GM21723 (cell line): ENCODE measurements at regions not wholly inside any gene's neighbourhood (a gene's known extent, or its start where the extent isn't known, plus 50 kb on each side); places are given as distances from the start of the nearest gene placed in this dataset.
A peak's percentile ranks its signal among the peaks of the same experiment; 100 is the strongest.
"Not testable (repeated sequence)": the region's sequence is repeated elsewhere in the genome, so short reads cannot be mapped to it uniquely, and the experiment has no call there.

ENCODE experiments used
- ATAC-seq: cut with Tn5 transposase; IDR thresholded peaks from one replicate; pipeline ENCODE4 v1.9.1; 2021; ENCODE audit warnings: mild to moderate bottlenecking, moderate library complexity; ENCODE audit not compliant: unreplicated experiment

DNA sequence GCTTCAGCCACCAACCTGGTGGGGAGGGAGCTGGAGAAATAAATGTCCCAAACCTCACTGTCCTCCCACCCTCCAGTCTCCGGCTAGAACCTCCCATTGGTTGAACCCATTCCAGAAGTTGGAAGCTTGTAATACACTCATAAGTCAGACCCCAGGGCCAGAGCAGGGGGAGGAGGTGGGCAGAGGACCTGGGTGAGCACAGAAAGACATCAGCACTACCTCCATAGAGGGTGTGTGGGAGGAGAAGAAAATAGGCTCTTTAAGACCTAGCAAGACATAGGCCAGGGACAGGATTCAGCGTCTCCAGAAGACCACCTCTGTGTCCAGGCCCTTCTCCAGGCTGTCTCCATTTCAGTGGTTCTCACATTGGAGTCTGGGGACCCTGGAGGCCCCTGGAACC lies 73.3 kb upstream of the TOP1 start:
- no peak for ATAC-seq

DNA sequence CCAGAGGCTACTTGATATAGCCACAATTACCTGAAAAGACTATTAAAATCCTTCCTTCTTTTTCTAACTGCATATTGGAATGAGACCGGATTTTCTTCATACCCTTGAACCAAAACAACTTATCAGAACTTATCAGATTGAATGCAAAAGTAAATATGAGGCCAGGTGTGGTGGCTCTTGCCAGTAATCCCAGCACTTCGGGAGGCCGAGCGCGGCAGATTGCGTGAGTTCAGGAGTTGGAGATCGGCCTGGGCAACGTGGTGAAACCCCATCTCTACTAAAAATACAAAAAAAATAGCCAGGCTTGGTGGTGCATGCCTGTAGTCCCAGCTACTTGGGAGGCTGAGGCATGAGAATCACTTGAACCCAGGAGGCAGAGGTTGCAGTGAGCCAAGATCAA lies 72.8 kb upstream of the TOP1 start:
- ATAC-seq = not testable (repeated sequence)

DNA sequence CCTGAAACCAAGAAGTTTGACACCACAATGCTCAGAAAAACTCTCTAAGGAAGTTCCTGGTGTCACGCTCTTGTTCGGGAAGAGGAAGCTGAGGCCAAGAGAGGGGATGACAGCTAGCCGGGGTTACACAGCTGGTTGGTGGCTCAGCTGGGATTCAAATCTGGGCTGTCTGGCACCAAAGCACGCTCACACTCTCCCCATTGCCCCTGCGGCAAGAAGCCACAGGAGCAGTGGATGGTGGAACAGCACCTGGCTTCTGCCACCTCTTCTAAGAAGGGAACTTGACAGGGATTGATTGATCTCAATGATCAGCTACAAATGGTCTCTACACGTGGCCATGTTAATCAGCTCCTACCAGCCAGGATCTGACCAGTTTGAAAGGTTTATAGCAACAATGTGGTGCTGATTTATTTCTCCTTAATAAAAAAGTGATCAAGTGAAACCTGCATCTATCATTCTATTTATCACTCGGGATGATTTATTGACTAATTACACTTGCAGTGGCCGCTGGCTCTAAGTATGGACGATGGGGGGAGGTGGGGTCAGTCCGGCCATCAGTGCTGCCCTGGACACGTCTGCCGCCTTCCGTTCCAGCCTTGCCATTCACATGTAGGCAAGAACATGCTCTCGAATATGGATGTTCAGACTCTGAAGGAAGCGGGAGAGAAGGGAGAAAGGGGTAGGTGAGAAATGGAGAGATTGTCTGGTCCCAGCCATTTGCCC lies 71.9 kb upstream of the TOP1 start:
- ATAC-seq = no peak

DNA sequence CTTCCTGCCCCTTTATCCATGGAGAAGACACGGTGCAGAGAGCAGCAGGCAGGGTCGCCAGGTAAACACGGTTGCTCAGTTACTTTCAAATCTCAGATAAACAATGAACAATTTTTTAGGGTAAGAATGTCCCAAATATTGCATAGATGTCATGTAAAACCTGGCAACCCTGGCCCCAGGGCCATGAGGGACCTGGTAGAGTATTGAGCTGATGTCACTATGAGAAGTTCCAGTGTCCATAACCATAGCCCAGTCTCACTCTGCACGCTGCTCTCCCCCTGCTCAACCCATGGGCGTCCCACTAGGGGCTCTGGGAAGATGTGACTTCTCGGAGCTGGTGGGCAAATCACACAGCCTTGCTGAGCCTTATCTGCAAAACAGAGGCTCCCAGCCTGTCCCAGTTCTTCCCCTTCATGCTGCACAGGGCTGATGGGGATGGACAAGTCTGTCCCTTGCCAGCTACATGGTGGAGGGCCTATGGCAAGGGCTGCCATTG lies 71.3 kb upstream of the TOP1 start:
- no peak for ATAC-seq

DNA sequence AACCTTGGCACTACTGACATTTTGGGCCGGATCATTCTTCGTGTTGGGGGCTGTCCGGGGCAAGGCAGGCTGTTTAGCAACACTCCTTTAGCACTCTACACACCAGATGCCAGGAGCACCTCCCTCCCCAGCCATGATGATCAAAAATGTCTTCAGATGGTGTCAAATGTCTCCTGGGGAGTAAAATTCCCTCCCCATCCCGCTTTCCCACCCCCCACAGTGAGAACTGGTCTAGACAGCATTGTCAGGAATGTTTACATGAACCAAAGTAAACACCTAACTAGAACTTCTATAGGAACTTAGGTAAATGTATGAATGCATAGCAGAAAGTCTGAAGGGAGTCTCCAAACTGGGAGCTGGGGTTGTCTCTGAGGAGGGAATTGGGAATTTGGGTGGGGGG lies 70.0 kb upstream of the TOP1 start:
- ATAC-seq = no peak

DNA sequence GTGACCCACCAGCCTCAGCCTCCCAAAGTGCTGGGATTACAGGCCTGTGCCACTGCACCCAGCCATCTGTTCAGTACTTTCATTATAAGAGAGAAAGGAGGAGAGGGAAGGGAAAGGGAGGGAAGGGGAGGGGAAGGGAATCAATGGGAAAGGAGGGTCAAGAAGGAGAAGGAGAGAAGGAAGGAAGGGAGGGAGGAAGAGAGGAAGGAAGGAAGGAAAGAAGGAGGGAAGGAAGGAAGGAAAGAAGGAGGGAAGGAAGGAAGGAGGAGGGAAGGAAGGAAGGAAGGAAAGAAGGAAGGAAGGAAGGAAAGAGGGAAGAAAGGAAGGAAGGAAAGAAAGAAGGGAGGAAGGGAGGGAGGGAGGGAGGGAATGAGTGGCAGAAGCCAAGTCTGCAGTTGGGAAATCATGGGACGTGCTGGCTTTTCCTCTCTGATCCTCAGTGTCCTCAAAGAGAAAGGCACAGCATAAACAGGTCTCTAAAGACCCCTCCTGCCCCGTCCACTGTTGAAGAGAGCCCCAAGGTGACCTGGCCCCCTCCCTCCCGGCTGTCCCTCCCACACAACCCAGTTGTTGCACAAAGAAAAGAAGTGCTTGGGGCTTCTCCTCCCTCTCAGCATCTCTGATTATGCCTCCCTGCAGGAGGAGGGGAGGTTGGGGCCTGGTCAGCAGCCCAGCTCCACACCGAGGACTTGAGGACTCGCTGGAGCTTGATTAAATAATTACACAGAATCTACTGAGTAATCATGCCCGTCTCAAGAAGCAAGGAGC lies 69.1 kb upstream of the TOP1 start:
- ATAC-seq = no peak

DNA sequence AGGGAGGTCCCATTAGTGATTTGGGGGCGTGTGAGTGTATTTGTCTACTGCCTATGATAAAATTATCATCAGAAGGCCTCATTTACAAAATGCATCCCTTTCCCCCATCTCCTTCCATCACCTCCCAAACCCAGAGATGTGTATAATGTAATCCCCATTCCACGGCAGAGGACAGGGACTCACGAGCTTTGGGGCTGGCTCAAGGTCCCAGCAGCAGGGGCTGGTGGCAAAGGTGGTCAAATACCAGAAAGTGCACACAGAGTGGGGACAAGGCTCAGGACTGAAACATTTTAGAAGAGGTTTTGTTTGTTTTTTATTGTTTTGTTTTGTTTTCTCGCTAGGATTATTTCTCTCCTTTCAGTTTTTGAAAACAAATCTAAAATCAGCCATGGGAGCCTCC lies 68.5 kb upstream of the TOP1 start:
- no peak for ATAC-seq

DNA sequence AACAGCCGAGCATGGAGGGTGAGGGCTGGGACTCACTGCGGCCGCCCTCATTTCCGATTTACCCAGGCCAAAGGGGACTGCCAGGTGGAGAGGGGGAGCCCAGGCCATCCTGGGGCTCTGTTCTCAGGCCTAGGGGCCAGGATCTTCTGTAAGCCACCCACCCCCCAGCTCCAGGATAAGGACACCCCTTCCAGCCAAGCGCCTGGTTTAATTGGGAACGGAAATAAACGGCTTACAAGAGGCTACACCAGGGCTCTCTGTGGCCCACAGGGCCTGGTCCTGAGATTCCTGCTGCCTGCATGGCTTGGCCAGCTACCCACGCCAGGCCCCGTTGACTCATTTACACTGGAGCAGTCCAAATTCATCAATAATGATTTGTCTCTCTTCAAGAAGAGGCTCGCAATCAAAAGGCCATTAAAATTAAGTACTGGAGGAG lies 68.1 kb upstream of the TOP1 start:
- ATAC-seq = no peak

DNA sequence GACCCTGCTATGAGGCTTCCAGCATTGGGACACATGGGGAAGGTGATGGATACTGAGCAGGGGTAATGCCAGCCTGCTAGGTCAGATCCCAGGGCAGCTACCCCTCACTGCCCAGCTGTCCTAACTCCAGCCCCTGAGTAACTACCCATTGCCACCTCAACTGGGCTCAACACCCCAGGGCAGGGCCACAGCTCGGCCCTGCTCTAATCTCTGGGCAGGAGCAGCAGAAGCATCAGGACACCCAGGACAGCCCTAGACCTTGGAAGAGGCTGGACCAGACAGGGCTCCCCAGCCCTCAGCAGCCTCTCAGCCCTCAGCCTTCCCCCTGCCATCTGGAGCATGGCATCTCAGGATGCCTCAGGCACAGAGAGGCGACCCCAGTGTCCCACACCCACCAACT lies 67.4 kb upstream of the TOP1 start:
- no peak for ATAC-seq

DNA sequence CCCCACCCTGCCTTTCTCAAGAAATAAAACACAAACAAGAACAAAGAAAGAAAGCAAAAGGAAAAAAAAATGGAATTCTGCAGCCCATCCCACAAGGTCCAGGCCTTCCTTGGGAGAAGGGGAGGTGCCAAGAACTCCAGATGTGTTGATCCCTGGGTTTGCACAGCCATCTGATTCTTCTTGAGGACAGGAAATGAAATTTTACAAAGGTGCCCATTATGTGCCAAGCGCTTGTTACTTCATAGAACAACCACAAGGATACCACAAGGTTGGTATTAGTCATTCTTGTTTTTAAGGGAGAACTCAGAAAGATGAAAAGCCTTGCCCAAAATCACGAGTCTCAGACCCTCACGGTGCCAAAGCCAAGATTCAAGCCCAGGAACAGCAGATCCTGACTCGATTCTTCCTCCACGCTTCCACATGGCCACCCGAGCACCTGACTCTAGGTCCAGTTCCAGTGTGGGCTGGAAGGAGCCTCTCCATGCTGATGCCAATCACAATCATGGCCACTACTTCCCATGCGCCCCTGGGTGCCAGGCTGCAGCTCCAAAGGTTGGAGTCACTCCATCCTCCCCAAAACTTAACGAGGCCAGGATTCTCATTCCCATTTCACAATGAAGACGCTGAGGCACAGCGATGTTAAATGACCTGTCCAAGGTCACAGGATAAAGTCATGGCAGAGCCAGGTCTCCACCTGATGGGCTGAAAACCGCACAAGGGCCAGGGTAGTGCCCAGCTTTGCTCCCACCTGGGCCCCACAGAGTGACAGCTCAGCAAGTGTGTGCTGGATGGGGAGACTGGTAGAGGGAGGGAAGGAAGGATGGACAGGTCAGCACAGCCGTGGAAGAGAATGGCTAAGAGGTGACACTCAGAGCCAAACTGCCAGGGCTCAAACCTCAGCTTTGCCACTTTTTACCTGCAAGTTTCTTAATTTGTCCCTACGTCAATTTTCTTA lies 66.7 kb upstream of the TOP1 start:
- ATAC-seq = no peak

DNA sequence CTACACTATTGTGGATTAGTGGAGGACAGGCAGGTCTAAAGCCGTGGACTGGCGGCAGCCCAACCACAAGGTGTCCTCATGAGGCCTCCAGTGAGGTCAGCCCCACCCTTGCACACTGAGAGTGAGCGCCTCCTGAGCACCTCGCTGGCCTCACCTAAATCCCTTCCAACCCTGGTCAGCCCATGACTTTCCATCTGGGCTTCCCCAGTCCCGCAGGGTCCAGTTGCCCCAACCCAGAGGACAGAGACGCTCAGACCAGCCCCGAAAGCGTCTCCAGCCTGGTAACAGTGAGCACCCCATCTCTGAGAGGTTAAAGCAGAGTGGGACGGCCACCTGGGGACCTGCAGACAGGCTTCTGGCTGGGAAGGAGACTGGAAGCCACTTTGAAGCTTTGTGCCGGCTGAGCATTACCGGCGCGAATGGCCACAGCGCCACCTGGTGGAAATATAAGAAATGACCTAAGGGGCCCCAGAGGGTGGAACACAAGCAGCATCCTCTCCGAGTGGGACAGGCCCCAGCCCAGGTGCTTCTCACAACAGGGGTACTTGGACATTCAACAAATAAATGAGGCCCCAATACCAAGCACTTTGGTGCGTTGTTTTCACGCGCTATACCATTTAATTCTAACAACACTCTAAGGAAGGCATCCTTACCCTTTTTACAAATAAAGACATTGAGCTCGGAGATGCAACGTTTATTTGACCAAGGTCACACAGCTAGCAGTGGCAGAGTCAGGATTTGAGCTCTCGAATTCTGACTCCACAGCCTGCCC lies 65.7 kb upstream of the TOP1 start:
- ATAC-seq = peak; percentile 84

DNA sequence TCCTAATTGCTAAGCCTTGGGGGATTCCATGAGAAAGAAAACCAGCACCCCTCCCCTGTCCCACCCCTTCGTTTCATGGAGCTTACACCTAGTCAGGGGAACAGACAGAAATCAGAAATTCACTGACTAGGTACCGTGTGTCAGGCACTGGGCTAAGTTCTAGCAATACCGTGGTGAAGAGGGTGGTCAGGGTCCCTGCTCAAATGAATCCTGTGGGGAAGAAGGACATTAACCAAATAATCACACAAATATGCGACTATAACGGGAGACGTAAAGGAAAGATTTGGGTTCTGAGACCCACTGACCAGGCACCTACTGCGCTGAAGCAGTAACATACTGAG lies 65.1 kb upstream of the TOP1 start:
- no peak for ATAC-seq

DNA sequence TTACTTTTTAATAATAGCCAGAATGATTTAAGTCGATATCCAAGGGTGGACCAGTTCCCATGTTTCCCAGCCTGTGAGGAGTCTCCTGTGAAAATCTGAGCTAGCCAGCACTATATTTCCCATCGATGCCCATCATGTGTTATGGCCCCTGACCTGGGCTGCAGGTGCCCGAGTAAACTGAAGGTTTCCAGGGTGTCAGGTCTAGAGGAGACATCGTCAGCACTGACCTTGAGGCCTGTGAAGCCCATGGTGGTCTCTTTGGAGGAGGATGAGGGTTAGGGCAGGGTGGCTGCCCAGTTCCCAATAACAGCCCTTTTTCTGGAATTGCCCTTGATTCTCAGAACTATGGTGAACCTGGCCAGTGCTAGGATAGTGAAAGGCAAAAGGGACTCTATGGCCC lies 63.0 kb upstream of the TOP1 start:
- ATAC-seq = no peak

DNA sequence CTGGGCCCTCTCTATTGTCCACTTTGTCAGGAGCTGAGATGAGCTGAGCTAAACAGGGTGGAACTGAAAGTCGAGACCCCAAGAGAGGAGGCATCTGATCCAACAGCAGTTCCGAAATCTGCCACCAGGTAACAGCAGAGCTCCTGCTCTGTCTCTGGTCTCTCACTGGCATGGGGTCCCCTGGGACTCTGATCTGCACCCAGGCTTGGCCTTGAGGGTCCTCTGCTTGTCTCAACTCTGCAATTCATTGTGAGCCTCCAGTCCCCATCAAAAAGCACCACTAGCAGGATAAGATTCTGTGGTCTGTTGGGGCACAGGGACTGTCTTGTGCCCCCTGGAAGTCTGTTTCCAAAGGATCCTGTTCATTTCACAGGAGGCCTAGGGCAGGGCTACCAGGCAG lies 62.5 kb upstream of the TOP1 start:
- no peak for ATAC-seq

DNA sequence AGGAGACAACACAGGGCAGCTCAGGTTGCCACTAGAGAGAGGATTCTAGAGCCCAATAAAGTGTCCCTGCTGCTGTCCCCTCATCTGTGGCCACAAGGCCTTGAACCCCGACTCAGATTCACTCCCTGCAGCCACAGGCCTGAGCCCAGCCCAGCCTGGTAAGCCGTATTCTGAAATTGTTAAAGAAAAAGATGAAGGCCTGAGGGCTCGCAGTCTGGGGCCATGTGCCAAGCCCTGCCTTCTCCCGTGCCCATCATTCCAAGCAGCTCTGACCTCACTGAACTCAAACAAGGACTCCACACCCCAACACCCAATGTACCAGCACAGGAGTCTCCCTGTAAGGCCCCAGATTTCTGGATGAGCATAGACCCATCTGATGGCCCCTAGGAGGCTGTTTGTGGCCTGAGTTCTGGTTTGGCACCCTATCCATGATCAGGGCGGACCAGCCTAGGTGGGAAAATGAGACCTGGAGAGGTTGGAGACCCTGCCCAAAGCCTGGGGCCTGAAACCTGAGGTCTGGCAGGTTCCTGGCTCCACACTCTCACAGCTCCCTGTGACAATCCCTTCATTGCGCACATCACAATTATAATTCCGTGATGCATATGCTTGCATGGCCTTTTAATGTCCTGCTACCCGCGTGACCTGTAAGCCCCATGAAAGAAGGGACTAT lies 62.0 kb upstream of the TOP1 start:
- ATAC-seq = no peak

DNA sequence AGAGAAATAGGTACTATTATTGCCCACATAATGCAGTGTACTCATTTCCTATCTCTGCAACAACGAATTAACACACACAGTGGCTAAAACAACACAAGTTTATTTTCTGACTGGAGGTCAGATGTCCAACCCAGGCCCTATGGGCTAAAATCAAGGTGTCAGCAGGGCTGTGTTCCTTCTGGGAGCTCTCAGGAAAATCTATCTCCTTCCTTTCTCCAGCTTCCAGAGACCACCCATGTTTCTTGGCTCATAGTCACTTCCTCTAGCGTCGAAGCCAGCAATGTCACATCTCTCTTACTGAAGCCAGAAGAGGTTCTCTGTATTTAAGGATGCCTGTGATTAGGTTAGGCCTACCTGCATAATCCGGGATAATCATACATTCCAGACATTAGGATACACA lies 60.9 kb upstream of the TOP1 start:
- no peak for ATAC-seq

DNA sequence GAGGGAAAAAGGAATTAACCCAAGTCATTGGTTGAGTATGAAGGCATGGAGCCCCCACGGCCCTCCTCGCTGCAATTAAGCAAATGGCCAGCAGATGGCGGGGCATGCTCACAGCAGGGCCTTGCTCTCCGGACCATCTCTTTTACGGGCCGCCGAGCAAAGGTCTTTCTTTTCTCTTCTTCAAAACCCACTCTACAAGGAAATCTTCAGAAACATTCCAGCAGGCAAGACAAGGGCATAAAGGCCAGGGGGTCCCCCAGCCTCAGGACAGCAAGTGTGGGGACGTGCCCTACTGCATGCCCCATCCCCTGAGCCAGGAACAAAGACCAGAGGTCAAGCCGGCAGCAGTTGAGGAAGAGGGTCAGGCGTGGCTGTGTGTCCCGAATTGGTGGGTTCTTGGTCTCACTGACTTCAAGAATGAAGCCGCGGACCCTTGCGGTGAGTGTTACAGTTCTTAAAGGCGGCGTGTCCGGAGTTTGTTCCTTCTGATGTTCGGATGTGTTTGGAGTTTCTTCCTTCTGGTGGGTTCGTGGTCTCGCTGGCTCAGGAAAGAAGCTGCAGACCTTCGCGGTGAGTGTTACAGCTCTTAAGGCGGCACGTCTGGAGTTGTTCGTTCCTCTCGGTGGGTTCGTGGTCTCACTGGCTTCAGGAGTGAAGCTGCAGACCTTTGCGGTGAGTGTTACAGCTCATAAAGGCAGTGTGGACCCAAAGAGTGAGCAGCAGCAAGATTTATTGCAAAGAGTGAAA lies 59.6 kb upstream of the TOP1 start:
- peak; percentile 85 for ATAC-seq

DNA sequence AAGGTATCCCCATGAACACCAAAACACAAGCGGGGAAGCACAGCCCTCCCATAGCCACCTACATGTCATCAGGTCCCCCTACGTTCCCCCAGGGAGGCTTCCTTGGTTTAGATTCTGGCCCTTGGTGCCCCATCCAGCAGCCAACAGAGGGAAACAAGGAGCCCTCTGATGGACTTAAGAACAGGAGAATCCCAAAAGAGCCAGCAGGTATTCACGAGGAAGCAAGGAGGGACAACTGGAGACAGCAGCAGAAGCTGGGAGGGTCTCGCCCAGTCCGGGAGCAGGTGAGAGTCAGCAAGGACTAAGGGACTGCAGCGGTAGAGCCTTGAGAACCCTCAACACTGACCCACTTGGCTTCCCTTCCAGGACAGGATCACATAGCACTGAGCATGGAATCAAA lies 58.4 kb upstream of the TOP1 start:
- no peak for ATAC-seq

DNA sequence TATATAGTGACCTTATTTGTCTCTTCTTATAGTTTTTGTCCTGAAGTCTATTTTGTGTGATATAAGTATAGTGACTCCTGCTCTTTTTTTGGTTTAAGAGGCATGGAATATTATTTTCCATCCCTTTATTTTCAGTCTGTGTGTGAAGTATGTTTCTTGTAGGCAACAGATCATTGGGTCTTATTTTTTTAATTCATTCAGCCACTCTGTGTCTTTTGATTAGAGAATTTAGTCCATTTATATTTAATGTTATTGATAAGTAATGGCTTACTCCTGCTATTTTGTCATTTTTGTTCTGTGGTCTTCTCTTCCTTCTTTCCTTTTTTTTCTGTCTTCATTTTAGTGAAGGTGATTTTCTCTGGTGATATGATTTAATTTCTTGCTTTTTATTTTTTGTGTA lies 51.4 kb upstream of the TOP1 start:
- no peak for ATAC-seq
